ENCODE measurements at regions not wholly inside any gene's neighbourhood (a gene's known extent, or its start where the extent isn't known, plus 50 kb on each side); places are given as distances from the start of the nearest gene placed in this dataset.

DNA sequence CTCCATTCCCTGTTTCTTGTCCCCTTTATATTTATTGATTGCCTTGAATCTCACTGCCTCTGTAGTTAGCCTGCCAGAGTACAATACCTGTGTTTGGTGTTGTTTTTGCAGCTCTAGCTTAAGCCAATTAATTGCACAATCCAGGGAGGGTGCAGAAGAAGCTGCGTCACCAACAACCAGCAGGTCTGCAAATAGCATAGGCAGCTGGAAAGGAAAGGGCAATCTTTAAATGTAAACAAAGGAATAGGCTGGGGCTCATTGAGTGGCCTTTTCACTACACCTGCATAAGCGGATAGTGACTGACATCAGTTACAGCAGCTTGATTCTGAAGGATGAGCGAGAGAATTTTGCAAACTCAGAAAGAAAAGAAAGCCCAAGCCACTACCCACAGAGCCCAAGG, 106.8 kb upstream of the RAI2 start:
- TF ChIP-seq CTCF (IDR thresholded peaks at IDR 0.05) (no peak), POLR2A (IDR thresholded peaks at IDR 0.05) (no peak)
